Neural progenitor cell (in vitro differentiated cells): ENCODE measurements at regions not wholly inside any gene's neighbourhood (a gene's known extent, or its start where the extent isn't known, plus 50 kb on each side); places are given as distances from the start of the nearest gene placed in this dataset.

Experiments used
- EZH2phosphoT487 ChIP-seq: fragments of 200-600 bp; sonication (generic); IDR thresholded peaks from 2 replicates; pipeline ENCODE4 v1.6.1; 2017; ENCODE audit warnings: antibody characterized with exemption
- TF ChIP-seq, protein P1 (sequence below): fragments of 200-600 bp; sonication (generic); IDR thresholded peaks from 2 replicates; pipeline ENCODE4 v1.5.1; 2017; ENCODE audit warnings: antibody characterized with exemption, mild to moderate bottlenecking

- TF ChIP-seq, protein P1, sequence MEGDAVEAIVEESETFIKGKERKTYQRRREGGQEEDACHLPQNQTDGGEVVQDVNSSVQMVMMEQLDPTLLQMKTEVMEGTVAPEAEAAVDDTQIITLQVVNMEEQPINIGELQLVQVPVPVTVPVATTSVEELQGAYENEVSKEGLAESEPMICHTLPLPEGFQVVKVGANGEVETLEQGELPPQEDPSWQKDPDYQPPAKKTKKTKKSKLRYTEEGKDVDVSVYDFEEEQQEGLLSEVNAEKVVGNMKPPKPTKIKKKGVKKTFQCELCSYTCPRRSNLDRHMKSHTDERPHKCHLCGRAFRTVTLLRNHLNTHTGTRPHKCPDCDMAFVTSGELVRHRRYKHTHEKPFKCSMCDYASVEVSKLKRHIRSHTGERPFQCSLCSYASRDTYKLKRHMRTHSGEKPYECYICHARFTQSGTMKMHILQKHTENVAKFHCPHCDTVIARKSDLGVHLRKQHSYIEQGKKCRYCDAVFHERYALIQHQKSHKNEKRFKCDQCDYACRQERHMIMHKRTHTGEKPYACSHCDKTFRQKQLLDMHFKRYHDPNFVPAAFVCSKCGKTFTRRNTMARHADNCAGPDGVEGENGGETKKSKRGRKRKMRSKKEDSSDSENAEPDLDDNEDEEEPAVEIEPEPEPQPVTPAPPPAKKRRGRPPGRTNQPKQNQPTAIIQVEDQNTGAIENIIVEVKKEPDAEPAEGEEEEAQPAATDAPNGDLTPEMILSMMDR: no peak
- TF ChIP-seq EZH2phosphoT487: no peak
Measured at GRCh38 chr2:107202962-107203591, 317.1 kb upstream of the ST6GAL2 start.
